ENCODE measurements at regions not wholly inside any gene's neighbourhood (a gene's known extent, or its start where the extent isn't known, plus 50 kb on each side); places are given as distances from the start of the nearest gene placed in this dataset.

DNA sequence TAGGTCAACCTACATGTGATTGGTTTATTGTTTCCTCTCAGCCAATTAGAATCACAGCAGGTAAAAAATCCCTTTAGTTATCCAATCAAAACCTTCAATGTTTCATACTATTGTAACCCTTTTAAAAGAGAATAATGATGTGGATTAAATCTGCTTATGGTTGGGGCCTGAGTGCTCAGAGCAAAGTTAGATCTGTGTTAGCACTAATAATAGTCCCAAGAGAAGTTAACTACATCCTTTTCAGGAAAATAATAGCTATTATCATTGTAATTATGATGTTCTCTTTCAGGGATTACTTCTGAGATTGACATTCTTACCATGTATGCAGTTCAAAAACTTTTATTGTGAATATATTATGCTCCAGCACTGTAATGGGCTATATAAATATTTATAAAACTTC is 262.6 kb upstream of the ARX start:
- DNase-seq (ENCODE audit: low read depth, low spot score), result no peak
- in situ Hi-C loops (cut with HindIII; ENCODE audit: low pct_unique_long_range_greater_than_20kb, low sequenced_read_pairs), result no loop called here

DNA sequence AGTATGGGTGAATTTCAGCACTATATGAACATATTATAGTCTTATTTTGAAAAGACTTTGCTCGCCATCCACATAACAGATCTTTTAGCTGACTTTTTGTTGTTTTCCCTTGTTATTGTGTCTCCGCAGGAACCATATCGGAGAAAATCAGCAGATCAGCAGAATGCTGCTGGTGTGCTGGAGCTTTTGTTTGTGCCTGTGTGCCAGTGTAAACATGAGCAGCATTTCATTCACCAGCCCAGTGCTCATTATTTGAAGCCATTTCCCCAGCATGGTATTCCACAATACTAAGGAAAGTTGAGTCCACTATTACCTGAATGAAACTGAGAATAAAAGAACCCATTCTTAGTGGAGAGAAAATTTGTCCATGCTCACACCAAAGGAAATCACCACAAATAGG is 261.8 kb upstream of the ARX start:
- in situ Hi-C loops (cut with HindIII; ENCODE audit: low pct_unique_long_range_greater_than_20kb, low sequenced_read_pairs), result no loop called here

DNA sequence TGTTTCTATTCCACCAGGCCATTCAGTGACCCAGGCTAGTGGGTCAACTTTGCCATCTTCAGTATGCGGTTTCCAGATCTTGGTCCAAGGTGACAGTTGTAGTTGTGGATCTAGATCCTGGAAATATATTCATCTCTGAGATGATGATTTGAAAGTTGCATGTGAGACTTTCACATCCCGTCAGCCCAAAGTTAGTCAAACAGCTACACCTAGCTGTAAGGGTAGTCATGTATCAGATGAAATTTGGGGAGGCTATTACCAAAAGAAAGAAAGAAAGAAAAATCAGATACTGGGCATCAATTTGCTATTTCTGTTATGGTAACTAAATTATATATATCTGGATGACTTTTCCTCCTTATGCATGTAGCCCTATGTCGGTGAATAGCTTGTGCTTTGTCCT is 259.4 kb upstream of the ARX start:
- peak; percentile 21 for DNase-seq (ENCODE audit: low read depth, low spot score)
- in situ Hi-C loops (cut with HindIII; ENCODE audit: low pct_unique_long_range_greater_than_20kb, low sequenced_read_pairs), result no loop called here

More for the DNA sequence above, 261.8 kb upstream of the ARX start:
- no peak for DNase-seq (ENCODE audit: low read depth, low spot score)

DNA sequence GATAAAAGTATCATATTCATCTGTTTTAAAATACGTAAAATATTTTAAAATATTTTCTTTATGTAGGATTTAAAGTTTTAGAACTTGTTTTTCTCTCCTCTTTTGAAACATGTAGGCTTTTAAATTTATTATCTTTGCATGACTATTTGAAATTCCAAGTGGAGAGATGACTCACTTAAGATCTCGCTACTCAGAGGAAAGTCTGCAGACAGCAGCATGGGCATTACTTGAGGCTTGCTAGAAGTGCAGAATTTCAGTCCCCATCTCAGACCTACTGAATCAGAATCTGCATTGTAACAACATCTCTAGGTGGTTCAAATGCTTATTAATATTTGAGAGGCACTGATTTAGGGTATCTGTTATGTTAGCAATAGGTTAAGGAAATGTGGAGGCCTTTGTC is 225.7 kb upstream of the ARX start:
- in situ Hi-C loops (cut with HindIII; ENCODE audit: low pct_unique_long_range_greater_than_20kb, low sequenced_read_pairs), result no loop called here
- DNase-seq (ENCODE audit: low read depth, low spot score), result no peak

DNA sequence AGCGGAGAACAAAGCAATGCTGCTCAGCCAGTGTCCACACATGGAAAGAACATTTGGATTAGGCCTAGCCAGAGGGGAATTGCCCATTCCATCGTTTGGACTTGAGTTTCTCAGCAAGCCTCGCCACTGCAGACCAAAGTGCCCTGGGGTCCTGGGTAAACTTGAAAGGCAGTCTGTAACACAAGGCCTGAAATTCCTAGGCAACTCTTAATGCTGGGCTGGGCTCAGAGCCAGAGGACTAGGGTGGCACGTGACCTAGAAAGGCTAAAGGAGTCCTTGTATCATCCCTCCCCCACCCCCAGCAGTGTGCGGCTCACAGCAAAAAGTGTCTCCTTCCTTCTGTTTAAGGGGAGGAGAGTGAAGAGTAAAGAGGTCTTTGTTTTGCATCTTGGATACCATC is 210.4 kb upstream of the ARX start:
- in situ Hi-C loops (cut with HindIII; ENCODE audit: low pct_unique_long_range_greater_than_20kb, low sequenced_read_pairs), result no loop called here
- DNase-seq (ENCODE audit: low read depth, low spot score), result peak; percentile 45

DNA sequence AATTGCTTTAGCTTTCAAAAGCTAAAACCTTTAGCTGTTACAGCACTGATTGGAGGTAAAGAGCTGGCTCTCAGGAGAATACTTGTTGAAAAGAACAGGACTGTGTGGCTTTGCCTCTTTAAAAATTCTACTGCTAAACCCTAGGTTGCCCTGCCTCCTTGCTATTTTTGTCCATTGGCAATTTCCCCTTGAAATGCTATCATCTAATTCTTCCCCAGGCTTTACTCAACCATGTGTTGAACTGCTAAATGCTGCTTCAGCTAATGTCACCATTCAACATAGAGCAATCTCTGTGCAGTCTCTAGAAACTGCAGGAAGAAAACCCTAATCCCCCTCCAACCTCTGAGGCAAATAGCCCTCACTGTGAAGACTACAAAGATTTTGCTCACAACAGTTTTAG is 203.7 kb upstream of the ARX start:
- in situ Hi-C loops (cut with HindIII; ENCODE audit: low pct_unique_long_range_greater_than_20kb, low sequenced_read_pairs), result no loop called here
- DNase-seq (ENCODE audit: low read depth, low spot score), result no peak

DNA sequence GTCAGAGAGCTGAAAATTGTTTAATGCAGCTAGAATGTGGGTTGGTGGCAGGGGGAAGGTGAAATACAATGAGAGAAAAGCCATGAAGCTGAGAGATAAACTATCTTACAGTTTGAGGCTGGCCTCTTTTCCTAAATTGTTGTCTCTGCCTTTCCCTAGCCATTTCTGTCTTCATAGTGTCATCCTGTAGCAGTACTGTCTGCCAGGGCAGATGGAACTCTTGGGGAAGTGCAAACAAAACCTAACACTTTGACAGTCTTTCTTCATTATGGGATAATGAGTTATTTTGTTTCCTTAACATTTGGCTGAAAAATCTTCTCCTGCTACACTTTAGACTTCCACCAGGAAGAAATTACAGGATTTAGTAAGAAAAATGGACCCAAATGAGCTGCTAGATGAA is 197.8 kb upstream of the ARX start:
- DNase-seq (ENCODE audit: low read depth, low spot score), result no peak
- in situ Hi-C loops (cut with HindIII; ENCODE audit: low pct_unique_long_range_greater_than_20kb, low sequenced_read_pairs), result no loop called here

DNA sequence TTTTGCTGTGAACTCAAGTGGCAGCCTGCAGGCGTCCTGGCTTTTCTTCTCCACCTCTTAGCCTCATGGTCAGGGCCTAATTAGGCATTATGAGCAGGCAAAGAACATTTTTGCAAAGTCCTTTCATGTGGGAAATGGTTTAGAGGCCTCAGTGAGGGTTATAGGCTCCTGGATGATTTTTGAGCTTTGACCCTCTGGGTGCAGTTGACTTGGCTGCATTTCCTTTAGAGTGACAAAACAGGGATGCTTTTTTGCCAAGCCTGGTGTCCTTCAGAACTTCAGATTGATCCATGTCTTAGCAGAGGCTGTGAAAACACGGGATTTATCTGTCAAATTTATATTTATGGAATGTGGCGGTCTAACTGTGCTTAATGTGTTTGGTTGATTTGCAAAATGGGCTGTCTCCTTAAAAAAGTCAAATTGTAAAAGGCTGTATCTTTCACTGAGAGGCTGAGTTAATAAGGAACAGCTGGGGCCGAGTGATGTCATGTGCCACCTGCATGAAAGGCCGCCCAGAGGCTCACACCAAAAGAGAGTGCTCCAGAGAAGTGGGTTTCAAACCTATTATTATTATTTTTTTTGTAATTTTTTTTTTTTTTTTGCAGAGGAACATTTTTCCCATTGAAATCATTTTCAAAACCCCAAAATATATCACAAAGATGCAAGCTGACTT is 192.2 kb upstream of the ARX start:
- in situ Hi-C loops (cut with HindIII; ENCODE audit: low pct_unique_long_range_greater_than_20kb, low sequenced_read_pairs), result no loop called here
- DNase-seq (ENCODE audit: low read depth, low spot score), result no peak

DNA sequence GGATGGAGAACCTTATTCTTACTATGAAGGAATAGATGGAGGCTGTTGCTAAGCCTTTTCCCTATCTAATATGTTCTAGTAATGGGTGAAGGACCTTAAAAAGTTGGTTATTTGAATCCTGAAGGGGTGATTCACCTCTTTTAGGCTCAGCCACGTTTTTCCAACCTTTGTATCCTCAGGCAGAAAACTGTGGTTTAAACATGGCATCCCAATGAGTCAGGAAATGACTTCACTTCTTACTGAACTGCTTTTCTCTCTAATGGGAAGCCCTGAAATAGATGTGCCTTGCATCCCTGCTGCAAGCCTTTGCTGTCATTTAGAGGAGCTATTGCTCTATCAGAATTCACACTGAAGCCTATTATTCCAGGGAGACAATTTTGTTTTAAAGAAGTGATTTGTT is 191.0 kb upstream of the ARX start:
- no peak for DNase-seq (ENCODE audit: low read depth, low spot score)
- in situ Hi-C loops (cut with HindIII; ENCODE audit: low pct_unique_long_range_greater_than_20kb, low sequenced_read_pairs), result no loop called here

DNA sequence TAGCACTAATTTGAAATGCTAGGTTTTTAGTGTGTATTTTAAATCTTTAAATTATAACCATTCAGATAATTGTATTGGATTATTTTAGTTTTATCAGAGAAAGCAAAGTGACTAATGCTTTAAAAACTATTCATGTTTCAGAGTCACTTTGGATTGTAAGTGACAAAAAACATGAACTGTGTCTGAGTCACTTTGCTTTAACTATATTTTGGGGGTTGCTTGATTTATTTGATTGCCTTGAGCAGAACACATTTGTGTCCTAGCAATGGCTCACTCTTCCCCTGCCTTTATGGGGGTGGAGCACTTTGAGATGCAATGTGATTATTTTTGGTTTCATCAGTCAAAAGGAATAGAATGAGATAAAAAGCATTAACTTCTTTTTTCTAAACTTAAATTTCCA is 188.4 kb upstream of the ARX start:
- no peak for DNase-seq (ENCODE audit: low read depth, low spot score)
- in situ Hi-C loops (cut with HindIII; ENCODE audit: low pct_unique_long_range_greater_than_20kb, low sequenced_read_pairs), result no loop called here

DNA sequence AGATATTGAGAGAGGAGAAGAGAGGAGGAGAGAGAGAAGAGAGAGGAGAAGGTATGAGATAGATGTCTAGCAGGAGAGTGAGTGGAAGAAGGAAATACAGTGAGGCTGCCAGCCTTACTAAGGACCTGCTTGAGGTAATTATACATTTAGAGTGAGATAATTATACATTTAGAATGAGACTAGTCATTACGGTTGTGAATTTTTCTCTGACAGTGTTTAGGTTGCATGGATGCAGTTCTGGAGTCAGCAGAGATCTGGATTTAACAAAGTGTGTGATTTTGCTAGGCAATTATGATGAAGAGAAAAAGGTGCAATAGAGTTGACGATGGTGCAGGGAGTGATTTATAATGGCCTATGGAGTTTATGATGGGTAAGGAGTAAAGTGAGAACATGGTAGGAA is 187.1 kb upstream of the ARX start:
- in situ Hi-C loops (cut with HindIII; ENCODE audit: low pct_unique_long_range_greater_than_20kb, low sequenced_read_pairs), result no loop called here
- DNase-seq (ENCODE audit: low read depth, low spot score), result no peak

DNA sequence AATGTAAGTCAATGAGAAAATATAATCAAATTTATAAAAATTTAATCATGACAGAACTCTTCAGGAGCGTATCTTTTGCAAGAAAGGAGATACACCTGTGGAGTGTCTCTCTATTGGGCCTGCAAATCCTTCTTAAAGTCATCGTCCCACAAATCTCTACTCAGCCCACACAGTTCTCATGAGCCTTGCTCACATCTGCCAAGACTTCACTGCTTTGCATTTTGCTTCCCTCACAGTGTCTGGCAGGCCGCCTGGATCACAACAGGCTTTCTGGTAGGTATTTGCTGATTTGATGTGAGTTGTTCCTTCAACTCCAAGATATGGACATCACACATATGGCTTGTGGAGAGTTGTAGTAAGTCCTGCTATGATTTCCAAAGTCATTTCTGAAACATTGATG is 183.1 kb upstream of the ARX start:
- DNase-seq (ENCODE audit: low read depth, low spot score), result no peak
- in situ Hi-C loops (cut with HindIII; ENCODE audit: low pct_unique_long_range_greater_than_20kb, low sequenced_read_pairs), result no loop called here

DNA sequence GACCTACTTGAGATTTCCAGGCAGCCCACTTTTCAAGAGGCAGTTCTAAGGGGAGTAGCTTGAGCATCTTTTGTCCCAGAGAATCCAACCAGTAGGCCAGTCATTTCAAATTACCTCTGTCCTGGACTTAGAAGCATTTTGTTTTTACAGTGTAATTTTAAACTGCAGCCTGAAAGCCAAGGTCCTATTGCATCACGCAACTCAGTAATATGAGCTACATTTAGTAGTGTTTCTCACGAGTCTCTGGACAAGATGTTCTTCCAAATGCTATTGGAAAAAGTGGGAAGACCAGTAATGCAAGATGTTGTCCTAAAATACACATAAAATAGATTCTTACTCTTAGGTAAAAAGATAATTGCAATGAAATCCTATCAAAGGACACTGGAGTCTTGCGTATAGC is 182.5 kb upstream of the ARX start:
- in situ Hi-C loops (cut with HindIII; ENCODE audit: low pct_unique_long_range_greater_than_20kb, low sequenced_read_pairs), result no loop called here
- DNase-seq (ENCODE audit: low read depth, low spot score), result no peak

DNA sequence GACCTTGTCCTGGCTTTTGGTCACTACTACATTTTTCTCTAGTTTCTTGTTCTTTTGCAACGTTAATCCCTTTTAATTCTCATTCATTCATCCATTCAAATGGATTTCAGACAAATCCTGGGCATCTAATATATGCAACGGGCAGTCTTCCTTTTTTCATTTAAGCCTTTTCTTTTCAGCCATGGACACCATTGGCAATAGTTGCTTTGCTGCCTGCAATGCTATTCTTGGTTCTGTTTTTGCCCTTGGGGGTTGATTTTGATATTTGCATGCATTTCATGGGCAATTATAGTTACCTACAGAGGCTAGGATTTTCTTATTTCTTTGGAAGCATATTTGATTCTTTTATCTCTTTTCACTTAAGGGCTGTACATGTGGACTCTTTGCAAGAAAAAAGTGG is 180.5 kb upstream of the ARX start:
- no peak for DNase-seq (ENCODE audit: low read depth, low spot score)
- in situ Hi-C loops (cut with HindIII; ENCODE audit: low pct_unique_long_range_greater_than_20kb, low sequenced_read_pairs), result no loop called here

DNA sequence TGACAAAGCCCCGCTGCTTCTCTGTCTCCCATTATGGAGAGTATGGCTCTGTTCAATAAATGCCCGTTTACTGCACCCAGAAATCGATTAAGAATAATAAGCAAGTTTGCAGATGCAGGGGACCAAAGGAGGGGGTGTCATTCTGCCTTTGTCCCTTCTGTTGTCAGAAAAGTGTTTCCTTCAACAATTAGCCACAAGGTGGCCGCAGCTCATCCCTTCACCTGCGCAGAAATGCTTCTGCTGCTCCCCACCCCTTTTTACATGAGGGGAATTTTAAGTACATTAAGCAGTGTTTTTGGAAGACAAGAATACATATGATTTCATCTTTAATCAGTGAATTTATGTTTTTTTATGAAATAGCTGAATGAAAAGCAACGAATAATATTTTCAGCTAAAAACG is 175.6 kb upstream of the ARX start:
- DNase-seq (ENCODE audit: low read depth, low spot score), result no peak
- in situ Hi-C loops (cut with HindIII; ENCODE audit: low pct_unique_long_range_greater_than_20kb, low sequenced_read_pairs), result no loop called here

DNA sequence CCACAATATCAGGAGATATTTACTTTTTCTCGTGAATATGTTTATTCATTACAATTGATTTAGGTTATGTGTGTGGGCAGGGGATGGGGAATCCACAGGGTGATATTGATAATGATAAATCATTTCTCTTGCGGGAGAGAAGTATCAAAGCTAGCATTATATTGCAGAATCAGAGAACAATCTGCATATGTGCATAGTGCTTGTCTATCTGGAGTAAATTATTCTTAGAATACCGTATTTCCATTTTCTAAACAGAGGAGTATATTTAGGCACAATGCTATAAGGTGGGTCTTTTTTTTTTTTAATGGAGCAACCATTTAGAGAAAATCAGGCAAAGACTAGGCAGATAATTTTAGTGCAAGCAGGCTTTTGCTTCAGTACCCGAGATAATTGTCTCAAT is 166.0 kb upstream of the ARX start:
- in situ Hi-C loops (cut with HindIII; ENCODE audit: low pct_unique_long_range_greater_than_20kb, low sequenced_read_pairs), result no loop called here
- no peak for DNase-seq (ENCODE audit: low read depth, low spot score)

DNA sequence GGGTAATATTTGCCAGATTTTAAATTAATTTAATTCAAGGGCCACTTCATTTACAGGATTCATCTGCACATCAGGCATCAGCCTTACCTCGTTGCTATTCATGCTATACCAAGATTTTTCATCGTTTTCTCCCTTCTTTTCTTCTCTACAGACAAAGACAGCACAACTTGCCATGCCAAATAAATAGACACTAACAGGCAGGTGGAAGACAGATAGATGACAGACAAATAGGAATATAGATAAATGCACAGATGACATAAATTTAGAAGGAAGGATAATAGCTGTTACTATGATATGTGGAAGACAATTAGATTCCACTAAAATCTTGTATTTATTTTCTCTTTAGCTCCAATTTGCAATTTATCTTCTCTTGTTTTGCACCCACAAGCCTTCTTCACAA is 164.5 kb upstream of the ARX start:
- no peak for DNase-seq (ENCODE audit: low read depth, low spot score)
- in situ Hi-C loops (cut with HindIII; ENCODE audit: low pct_unique_long_range_greater_than_20kb, low sequenced_read_pairs), result no loop called here

DNA sequence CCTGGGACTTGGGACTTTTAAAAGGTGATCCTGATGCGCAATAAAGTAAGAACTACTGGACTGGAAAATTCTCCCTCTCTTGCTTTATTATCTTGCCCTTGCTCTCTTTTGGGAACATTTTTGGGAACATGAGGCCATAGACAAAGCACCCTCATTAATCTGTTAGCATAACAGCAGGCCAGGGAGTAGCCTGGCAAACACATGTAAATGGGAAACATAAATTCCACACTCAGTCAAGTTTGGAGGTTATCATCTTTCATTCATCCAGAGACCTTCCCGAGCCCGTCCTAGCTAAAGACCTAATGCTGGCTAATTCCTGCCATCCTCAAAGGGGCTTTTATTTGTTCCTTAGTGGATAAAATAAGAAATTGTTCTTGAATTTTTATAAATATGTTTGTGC is 162.8 kb upstream of the ARX start:
- no peak for DNase-seq (ENCODE audit: low read depth, low spot score)
- in situ Hi-C loops (cut with HindIII; ENCODE audit: low pct_unique_long_range_greater_than_20kb, low sequenced_read_pairs), result no loop called here

DNA sequence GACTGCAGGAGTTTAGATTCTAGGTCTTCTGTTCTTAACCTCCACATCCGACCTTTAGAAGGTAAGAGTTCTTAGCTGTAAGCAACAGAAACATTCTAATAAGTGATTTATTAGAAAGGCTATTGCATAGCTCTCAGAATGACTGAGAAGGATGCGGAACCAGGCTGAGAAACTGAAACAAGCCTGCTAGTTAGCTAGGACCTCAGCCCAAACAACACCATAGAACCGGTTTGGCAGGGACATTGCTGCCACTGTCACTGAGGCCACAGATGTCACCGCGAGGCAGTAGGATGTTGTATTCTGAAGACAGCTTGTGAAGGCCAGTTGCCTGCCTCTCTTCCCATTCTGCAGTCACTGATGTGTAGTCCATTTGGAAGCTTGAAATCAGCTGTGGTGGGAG is 160.0 kb upstream of the ARX start:
- DNase-seq (ENCODE audit: low read depth, low spot score), result no peak
- in situ Hi-C loops (cut with HindIII; ENCODE audit: low pct_unique_long_range_greater_than_20kb, low sequenced_read_pairs), result no loop called here

DNA sequence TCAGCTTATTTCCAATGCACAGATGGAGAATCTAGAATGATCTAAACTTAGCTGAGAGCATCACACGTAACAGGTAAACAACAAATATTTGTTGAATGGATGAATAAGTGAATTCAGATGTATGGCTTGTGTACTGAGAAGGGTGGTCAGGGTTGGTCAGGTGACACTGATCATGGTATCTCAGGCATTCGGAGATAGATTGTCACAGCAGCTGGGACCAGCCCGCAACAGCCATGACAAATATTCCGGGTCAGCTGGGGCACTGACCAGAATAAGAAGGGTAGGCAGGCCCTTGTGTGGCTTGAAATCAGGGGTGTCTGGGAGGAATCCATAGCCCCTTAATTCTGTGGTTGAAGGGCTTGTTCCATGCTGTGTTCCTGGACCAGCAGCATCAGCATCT is 159.4 kb upstream of the ARX start:
- in situ Hi-C loops (cut with HindIII; ENCODE audit: low pct_unique_long_range_greater_than_20kb, low sequenced_read_pairs), result no loop called here

More for the DNA sequence above, 159.4 kb upstream of the ARX start:
- DNase-seq (ENCODE audit: low read depth, low spot score), result no peak

All from SK-MEL-5 (cell line).